UCSD-AML1 (cell line): ENCODE measurements at regions not wholly inside any gene's neighbourhood (a gene's known extent, or its start where the extent isn't known, plus 50 kb on each side); places are given as distances from the start of the nearest gene placed in this dataset.
"Not testable (repeated sequence)": the region's sequence is repeated elsewhere in the genome, so short reads cannot be mapped to it uniquely, and the experiment has no call there.

ENCODE experiments used
- DNase-seq: peaks from one replicate; lab custom pipeline; 2025; ENCODE audit not compliant: unreplicated experiment; lab: John Stamatoyannopoulos, UW

DNA sequence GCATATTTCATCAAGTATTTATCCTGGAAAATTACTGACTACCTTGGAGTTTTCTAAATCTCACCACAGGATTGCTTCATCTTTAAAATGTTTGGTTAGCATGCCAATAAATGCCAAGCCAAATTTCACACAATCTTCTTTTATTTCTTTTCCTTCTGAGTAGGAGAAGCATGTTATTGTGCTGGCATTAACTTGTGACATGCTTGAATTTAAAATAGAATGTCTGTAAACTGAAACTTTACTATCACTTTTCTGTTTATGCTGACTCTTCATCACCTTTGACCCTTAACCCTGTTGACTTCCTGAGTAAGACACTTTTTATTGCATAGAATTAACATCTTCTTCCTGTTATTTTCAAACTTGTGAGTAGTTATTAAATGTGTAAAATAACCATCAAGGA is 56.2 kb upstream of the LRRTM4 start:
- DNase-seq, result no peak

DNA sequence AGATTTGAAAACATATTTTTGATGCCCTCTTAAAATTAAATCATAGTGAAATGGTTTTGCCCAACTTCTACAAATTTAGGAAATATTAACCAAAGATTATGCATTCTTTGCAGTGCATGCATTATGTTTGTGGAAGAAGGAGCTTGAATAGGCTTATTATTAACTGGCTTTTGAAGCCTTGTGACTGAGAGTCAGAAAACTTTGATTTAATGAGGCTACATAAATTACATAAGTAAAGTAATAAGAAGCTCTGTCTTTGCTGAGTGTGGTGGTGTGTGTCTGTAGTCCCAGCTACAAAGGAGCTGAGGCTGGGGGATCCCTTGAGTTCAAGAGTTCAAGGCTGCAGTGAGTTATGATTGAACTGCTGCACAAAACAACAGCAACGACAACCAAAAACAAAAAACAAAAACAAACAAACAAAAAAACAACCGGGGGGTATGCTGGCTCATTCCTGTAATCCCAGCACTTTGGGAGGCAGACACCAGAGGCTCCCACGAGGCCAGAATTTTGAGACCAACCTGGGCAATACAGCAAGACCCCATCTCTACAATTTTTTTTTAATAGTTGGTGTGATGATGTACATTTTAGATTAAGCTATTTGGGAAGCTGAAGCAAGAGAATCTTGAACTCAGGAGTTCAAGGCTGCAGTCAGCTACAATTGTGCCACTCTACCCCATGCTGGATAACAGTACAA is 57.0 kb upstream of the LRRTM4 start:
- no peak for DNase-seq

- DNase-seq, result no peak
Measured at GRCh38 chr2:77588438-77588837, 66.3 kb upstream of the LRRTM4 start.

DNA sequence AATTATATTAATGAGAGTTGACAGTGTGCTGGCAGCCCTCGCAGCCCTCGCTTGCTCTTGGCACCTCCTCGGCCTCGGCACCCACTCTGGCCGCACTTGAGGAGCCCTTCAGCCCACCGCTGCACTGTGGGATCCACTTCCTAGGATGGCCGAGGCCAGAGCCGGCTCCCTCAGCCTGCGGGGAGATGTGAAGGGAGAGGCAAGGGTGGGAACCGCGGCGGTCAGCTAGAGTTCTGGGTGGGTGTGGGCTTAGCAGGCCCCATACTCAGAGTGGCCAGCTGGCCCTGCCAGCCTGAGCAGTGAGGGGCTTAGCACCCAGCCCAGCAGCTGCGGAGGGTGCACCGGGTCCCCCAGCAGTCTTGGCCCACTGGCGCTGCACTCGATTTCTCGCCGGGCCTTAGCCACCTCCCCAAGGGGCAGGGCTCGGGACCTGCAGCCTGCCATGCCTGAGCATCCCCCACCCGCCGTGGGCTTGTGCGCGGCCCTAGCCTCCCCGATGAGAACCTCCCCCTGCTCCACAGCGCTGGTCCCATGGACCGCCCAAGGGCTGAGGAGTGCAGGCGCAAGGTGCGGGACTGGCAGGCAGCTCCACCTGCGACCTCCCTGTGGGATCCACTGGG is 68.2 kb upstream of the LRRTM4 start:
- DNase-seq, result no peak

- not testable (repeated sequence) for DNase-seq
Measured at GRCh38 chr2:77592955-77593354, 70.8 kb upstream of the LRRTM4 start.

DNA sequence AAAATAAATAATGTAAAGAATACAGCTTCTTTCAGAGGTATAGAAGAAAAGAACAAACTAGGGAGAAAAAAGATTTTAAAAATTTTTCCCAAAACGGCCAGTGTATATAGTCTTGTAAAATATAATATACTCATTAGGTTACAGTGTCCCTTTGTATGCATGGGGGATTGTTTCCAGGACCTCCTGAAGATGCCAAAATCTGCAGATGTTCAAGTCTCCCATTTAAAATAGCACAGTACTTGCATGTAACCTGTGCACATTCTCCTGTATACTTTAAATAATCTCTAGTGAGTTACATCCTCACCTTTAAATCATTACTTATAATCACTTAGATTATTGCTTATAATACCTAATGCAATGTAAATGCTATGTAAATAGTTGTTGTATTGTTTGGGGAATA is 80.6 kb upstream of the LRRTM4 start:
- no peak for DNase-seq

GRCh38 chr2:77604953-77605929 is 83.1 kb upstream of the LRRTM4 start:
- DNase-seq, result no peak

DNA sequence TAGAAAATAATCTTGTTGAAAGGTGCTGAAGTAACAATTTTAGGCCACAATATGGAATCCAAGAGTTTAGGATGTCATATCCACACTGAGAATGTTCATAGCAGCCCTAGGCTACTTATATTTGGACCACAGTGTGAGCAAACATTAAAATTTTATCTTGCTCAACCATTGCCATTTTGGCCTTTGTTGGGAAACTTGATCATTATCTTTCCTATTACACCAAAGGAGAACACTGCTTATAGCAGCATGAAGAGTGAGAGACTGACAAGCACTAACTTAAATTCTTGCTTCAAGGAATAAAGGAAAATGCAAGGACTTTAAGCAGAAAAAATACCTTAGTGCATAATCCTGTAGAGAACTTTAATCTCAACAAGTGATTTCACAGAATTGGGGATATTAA is 86.3 kb upstream of the LRRTM4 start:
- no peak for DNase-seq

DNA sequence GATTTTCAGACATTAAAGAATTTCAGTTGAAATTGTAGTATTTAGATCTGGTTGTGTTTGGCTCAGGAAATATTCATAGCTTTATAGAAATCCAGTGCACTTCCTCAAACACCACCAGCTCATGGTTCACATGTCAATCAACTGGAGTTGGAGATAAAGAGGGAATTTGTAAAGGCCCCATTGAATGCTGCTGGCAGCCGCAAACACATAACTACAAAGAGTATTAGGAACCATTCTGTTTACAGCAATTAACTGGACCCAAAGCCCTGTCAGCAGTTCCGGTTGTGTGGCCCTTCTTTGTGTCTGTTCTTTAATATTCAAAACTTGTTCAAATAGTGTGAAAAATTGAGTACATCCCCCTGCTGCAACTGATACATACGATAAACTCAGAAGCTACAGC is 107.4 kb upstream of the LRRTM4 start:
- no peak for DNase-seq

DNA sequence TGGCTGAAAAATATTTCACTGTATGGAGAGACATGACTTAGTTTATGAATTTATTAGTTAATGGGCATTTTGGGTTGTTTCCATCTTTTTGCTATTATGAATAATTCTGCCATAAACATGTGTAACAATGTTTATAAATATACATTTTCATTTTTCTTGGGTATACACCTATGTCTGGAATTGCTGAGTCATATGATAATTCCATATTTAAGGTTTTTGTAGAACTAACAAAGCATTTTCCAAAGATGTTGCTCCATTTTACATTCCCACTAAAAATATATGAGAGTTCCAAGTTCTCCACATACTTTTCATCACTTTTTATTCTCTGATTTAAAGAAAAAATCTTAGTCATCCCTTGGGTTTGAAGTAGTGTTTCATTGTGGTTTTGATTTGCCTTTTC is 108.8 kb upstream of the LRRTM4 start:
- no peak for DNase-seq

- no peak for DNase-seq
Measured at GRCh38 chr2:77633601-77634000, 111.4 kb upstream of the LRRTM4 start.

GRCh38 chr2:77640924-77641323 is 118.7 kb upstream of the LRRTM4 start:
- DNase-seq, result no peak

DNA sequence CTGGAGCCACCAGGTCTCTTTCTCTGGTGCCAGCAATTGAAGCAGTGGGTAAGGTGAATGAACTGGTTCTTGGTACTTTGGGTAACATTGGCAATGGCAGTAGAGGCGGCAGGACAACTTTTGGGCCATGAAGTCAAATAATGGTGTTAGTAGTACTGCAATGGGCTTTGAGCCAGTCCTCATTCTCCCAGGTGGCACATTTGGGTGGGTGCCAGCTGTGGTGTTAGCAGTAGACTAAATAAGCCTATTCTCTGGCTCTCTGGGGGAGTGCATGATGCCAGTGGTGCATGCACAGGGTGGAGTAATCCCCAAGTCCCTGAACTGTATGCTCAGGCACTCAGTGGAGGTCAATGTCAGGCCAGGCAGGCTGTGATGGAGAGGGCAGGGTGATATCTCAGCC is 120.2 kb upstream of the LRRTM4 start:
- DNase-seq, result no peak

DNA sequence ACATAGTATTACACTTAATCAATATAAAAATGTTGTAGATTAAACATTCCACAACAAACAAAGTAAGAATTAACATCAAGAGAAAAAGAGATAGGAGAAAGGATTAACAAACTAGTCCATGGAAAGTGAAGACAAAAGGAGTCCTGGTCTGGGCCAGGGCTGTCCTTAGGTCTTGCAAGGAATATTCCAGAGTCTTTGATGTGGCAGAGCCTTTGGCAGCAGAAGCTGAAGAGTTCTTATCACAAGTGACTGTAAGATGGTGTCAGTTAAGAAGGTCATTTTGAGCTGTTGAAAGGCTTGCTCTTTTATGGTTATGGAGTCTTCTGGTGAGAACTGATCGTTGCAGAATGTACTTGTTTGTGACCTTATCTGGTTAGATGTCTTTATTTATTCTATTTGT is 127.7 kb upstream of the LRRTM4 start:
- no peak for DNase-seq

DNA sequence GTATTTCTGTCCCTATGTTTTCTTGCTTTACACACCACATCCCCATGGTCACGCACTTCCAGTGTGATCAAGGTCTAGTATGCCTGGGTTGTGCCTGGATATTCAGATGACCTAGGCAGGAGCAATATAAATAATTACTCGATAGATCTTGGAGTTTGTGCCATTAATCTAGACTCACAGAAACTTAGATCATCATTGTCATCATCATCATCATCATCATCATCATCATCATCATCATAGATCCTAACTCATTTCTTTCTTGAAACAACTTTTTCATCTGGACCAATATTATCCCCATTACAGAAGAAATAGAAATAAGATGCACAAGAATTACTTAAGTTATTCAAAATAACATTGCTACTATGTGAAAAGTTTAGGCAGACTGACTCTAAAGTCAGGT is 130.3 kb upstream of the LRRTM4 start:
- DNase-seq, result no peak

DNA sequence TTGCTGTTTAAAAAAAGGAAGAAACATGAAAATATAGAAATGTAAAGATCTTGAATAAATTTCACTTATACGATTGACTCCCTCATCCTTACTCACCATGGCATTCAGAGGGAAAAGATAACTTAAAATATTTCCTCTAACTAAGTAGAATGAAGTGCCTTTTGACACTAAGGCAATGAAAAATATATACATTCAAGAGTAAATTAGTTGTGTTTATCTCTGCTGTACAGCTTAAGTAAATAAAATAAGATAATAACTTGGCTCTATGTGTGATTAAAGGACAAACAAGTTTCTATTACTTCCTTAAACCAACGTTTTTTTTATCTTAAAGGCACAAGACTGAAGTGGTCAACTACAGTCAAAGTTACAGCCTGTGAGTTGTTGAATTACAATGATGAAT is 142.3 kb upstream of the LRRTM4 start:
- no peak for DNase-seq

DNA sequence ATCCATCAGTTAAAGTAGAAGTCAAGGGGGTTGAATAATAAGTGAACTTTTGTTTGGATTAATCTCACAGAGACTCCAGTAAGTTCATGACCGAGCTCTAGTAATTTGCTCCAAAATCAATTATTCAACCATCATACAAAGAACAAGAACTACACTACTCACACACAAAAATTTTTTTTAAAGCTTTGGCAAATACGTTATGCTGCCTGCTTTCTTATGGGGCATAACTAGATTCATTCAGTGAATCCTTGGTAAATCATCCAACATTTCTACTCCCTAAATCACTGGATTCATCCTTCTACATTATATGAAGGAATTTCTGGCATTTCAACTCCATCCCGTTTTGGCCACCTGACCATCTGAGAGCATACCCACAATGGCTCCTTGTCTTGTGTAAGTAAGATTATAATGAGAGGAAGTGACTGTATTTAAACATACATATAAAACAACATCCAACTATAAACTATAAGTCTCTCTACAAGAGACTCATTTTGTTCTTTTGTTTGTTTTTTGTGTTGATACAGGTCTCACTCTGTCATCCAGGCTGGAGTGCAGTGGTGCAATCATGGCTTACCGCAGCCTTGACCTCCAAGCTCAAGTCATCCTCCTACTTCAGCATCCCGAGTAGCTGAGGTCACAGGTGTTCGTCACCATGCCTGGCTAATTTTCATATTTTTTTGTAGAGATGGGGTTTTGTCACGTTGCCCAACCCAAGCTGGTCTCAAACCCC is 144.2 kb upstream of the LRRTM4 start:
- DNase-seq, result no peak

DNA sequence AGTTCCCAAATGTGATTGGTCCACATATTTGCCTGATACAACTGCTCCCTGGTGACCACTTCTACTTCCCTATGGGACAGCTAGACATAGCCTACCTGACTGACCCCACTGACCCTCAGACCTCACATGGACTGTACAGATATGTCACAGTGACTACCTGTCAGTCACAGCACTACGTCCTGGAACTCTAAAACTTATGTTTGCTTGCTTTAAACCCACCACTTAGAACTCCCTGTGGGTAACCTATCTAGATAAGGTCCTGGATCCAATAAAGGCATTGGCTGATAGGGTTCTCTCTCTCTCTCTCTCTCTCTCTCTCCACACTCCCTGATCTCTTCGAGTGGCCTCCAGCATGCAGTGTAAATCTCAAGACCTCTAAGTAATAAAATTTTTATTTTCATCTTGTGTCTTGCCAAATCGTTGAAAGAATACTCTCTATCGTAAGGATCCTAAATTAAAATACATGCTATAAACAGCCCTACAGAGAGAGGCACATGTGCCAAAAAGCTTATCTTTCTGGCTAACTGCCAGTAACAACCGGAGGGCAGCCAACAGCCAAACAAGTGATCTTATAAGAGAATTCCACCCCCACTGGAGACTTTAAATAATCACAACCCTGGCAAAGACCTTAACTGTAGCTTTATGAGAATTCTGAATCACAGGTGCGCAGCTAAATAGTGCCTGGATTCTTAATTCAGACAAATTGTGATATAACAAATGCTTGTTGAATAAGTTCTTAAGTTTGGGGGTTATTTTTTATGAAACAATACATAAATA is 162.6 kb upstream of the LRRTM4 start:
- DNase-seq, result not testable (repeated sequence)

DNA sequence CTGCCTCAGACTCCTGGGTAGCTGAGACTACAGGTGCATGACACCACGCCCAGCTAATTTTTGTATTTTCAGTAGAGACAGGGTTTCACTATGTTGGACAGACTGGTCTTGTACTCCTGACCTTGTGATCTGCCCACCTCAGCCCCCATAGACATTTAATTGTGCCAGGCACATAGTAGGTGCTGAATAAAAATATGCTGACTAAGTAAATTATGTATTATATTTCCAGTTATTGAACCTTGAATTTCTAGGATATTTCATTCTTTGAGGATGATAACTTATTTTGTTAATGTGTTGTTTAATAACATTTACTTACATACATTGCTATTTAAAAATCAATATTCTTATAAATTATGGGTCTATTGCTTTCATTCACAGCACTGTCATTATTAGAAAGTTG is 190.4 kb upstream of the LRRTM4 start:
- no peak for DNase-seq

DNA sequence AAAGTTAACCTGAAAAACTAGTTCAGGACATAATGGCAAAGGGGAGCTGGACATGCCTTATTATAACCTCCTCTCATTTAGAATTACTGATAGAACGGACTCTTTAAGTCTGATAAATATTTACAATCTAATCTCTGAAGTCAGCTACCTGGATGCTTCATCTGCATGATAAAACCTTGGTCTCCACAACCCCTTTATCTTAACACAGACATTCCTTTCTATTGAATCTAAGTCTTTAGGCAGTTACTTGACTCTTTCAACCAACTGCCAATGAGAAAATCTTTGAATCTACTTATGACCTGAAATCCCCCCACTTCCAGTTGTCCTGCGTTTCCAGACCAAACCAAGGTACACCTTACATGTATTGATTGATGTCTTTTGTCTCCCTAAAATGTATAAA is 191.2 kb upstream of the LRRTM4 start:
- DNase-seq, result no peak

GRCh38 chr2:77720115-77720514 is 197.9 kb upstream of the LRRTM4 start:
- DNase-seq, result no peak
